ENCODE measurements at regions not wholly inside any gene's neighbourhood (a gene's known extent, or its start where the extent isn't known, plus 50 kb on each side); places are given as distances from the start of the nearest gene placed in this dataset.

- TF ChIP-seq, protein P1, sequence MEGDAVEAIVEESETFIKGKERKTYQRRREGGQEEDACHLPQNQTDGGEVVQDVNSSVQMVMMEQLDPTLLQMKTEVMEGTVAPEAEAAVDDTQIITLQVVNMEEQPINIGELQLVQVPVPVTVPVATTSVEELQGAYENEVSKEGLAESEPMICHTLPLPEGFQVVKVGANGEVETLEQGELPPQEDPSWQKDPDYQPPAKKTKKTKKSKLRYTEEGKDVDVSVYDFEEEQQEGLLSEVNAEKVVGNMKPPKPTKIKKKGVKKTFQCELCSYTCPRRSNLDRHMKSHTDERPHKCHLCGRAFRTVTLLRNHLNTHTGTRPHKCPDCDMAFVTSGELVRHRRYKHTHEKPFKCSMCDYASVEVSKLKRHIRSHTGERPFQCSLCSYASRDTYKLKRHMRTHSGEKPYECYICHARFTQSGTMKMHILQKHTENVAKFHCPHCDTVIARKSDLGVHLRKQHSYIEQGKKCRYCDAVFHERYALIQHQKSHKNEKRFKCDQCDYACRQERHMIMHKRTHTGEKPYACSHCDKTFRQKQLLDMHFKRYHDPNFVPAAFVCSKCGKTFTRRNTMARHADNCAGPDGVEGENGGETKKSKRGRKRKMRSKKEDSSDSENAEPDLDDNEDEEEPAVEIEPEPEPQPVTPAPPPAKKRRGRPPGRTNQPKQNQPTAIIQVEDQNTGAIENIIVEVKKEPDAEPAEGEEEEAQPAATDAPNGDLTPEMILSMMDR (IDR thresholded peaks at IDR 0.05) = no peak
- TF ChIP-seq POLR2A (IDR thresholded peaks at IDR 0.05) (no peak), POLR2AphosphoS5 (IDR thresholded peaks at IDR 0.05) (no peak)
Measured at GRCh38 chr5:23157716-23158115, 304.6 kb upstream of the CDH12 start.

Data from prostate gland (tissue), 2 donors.